HCT116 (cell line): ENCODE measurements at regions not wholly inside any gene's neighbourhood (a gene's known extent, or its start where the extent isn't known, plus 50 kb on each side); places are given as distances from the start of the nearest gene placed in this dataset.

Experiments
- ATAC-seq: fragments of 200-7000 bp; cut with Tn5 transposase; 2 replicates; pipeline ENCODE4 v1.9.1; 2020; ENCODE audit warnings: mild to moderate bottlenecking, moderate library complexity
- BruUV-seq: library from RNA; stranded (reverse); fragments of 400-500 nt; replicated peaks from 2 replicates; lab custom pipeline; 2021; lab: Mats Ljungman, UMichigan
- CTCF ChIA-PET: fragments of 300-600 bp; sonication (Branson Sonifier 250); formaldehyde crosslinking; loops from one replicate; lab custom pipeline; 2021; ENCODE audit warnings: antibody characterized with exemption; lab: Charles Lee
- POLR2A ChIA-PET: fragments of 300-600, 350-600 bp; sonication (Branson Sonifier 250); formaldehyde crosslinking; loops from one replicate; lab custom pipeline; 2021; ENCODE audit warnings: antibody characterized with exemption; lab: Charles Lee
- RAD21 ChIA-PET, 2 experiments: fragments of 300-600 bp; sonication (Branson Sonifier 250); formaldehyde crosslinking; loops; one replicate each; lab custom pipeline; 2023; ENCODE audit warnings: low total read pairs in 2 of 2; ENCODE audit not compliant: uncharacterized antibody in 2 of 2, unreplicated experiment in 2 of 2, low non-redundant PET in 1 of 2; lab: Charles Lee
- DNase-seq: peaks from one replicate; pipeline ENCODE4 v3.0.0-alpha.2; 2010; ENCODE audit warnings: low read depth, low spot score
- H2AFZ ChIP-seq: fragments of 200-600 bp; shearing (Covaris generic), sonication (generic); 2 replicates; pipeline ENCODE4 v1.6.1; 2017; ENCODE audit warnings: low read depth, mixed run types, mixed read lengths, antibody characterized with exemption, low read length; ENCODE audit not compliant: poor library complexity, severe bottlenecking
- H3K27ac ChIP-seq: 2 replicates; pipeline ENCODE4 v1.5.1; 2012; ENCODE audit warnings: low read depth, low read length
- H3K27me3 ChIP-seq: fragments of 200-600 bp; sonication (generic); 2 replicates; pipeline ENCODE4 v1.6.1; 2016; ENCODE audit warnings: mixed run types, low read length, mixed read lengths; ENCODE audit not compliant: insufficient read depth
- H3K36me3 ChIP-seq, 2 experiments: fragments of 200-500 bp in 1 of 2; fragments of 200-600 bp in 1 of 2; sonication (Bioruptor generic) in 1 of 2; sonication (generic) in 1 of 2; 2 replicates each; pipeline versions ENCODE4 v1.5.1 to v1.6.1; 2014 to 2016; ENCODE audit warnings: low read length in 2 of 2, inconsistent platforms in 1 of 2, mixed read lengths in 1 of 2, mixed run types in 1 of 2; ENCODE audit not compliant: insufficient read depth in 2 of 2, control insufficient read depth in 1 of 2
- H3K4me1 ChIP-seq, 2 experiments: fragments of 200-600 bp in 1 of 2; sonication (generic) in 1 of 2; 2 replicates each; pipeline versions ENCODE4 v1.5.1 to v1.6.1; 2012 to 2017; ENCODE audit warnings: low read length in 2 of 2, inconsistent platforms in 1 of 2, mild to moderate bottlenecking in 1 of 2, mixed read lengths in 1 of 2, mixed run types in 1 of 2, moderate library complexity in 1 of 2; ENCODE audit not compliant: insufficient read depth in 2 of 2, control insufficient read depth in 1 of 2
- H3K4me2 ChIP-seq: fragments of 200-600 bp; sonication (generic); 2 replicates; pipeline ENCODE4 v1.6.1; 2017; ENCODE audit warnings: mixed run types, low read length, mixed read lengths
- H3K4me3 ChIP-seq, 2 experiments: fragments of 200-600 bp in 1 of 2; sonication (generic) in 1 of 2; replicated peaks in 1 of 2; 2 replicates each; pipeline ENCODE4 v1.5.1; 2011 to 2016; ENCODE audit warnings: low read length in 2 of 2, control low read depth in 1 of 2, low read depth in 1 of 2, mild to moderate bottlenecking in 1 of 2, mixed read lengths in 1 of 2, mixed run types in 1 of 2
- H3K79me2 ChIP-seq: fragments of 200-600 bp; sonication (generic); 2 replicates; pipeline ENCODE4 v1.6.1; 2017; ENCODE audit warnings: mild to moderate bottlenecking, mixed run types, low read length, moderate library complexity, mixed read lengths; ENCODE audit not compliant: insufficient read depth
- H3K9ac ChIP-seq: fragments of 200-600 bp; sonication (generic); 2 replicates; pipeline ENCODE4 v1.6.1; 2016; ENCODE audit warnings: low read length, mixed read lengths
- H3K9me2 ChIP-seq: fragments of 200-600 bp; sonication (generic), shearing (Covaris generic); 2 replicates; pipeline ENCODE4 v1.6.1; 2017; ENCODE audit warnings: mixed run types, mild to moderate bottlenecking, moderate library complexity; ENCODE audit not compliant: insufficient read depth
- H3K9me3 ChIP-seq, 2 experiments: fragments of 200-500 bp in 1 of 2; fragments of 200-600 bp in 1 of 2; sonication (Bioruptor generic) in 1 of 2; sonication (generic) in 1 of 2; 2 replicates each; pipeline ENCODE4 v1.6.1; 2014 to 2017; ENCODE audit warnings: low read length in 2 of 2, mixed read lengths in 2 of 2, inconsistent platforms in 1 of 2, low read depth in 1 of 2, mild to moderate bottlenecking in 1 of 2, mixed run types in 1 of 2, moderate library complexity in 1 of 2; ENCODE audit not compliant: control insufficient read depth in 1 of 2, insufficient read depth in 1 of 2
- H4K20me1 ChIP-seq: fragments of 200-600 bp; sonication (generic), shearing (Covaris generic); 2 replicates; pipeline ENCODE4 v1.6.1; 2017; ENCODE audit warnings: mixed run types, mild to moderate bottlenecking, moderate library complexity; ENCODE audit not compliant: insufficient read depth
- CEBPB ChIP-seq: IDR thresholded peaks from 2 replicates; pipeline ENCODE4 v1.6.1; 2012; ENCODE audit warnings: low read depth
- ELF1 ChIP-seq: IDR thresholded peaks from 2 replicates; pipeline ENCODE4 v1.6.1; 2012; ENCODE audit warnings: low read depth, borderline replicate concordance
- EZH2 ChIP-seq: fragments of 200-600 bp; sonication (generic); IDR thresholded peaks from 2 replicates; pipeline ENCODE4 v1.6.1; 2017; ENCODE audit warnings: antibody characterized with exemption, mixed run types
- EZH2phosphoT487 ChIP-seq: fragments of 200-600 bp; IDR thresholded peaks from 2 replicates; pipeline ENCODE4 v1.6.1; 2018; ENCODE audit warnings: antibody characterized with exemption, borderline replicate concordance
- FOSL1 ChIP-seq: IDR thresholded peaks from 2 replicates; pipeline ENCODE4 v1.6.1; 2012; ENCODE audit warnings: low read depth
- JUND ChIP-seq: IDR thresholded peaks from 2 replicates; pipeline ENCODE4 v1.6.1; 2012
- MAX ChIP-seq: IDR thresholded peaks from 2 replicates; pipeline ENCODE4 v1.6.1; 2012
- POLR2A ChIP-seq: IDR thresholded peaks from 2 replicates; pipeline ENCODE4 v1.7.0; 2011; ENCODE audit warnings: borderline replicate concordance; ENCODE audit not compliant: insufficient read depth, insufficient read length; ENCODE audit errors: extremely low read depth
- POLR2AphosphoS5 ChIP-seq: IDR thresholded peaks from 2 replicates; pipeline ENCODE4 v1.6.1; 2011; ENCODE audit warnings: mild to moderate bottlenecking, low read depth, low read length, moderate library complexity
- RAD21 ChIP-seq: IDR thresholded peaks from 2 replicates; pipeline ENCODE4 v1.6.1; 2012; ENCODE audit warnings: low read depth, mild to moderate bottlenecking
- REST ChIP-seq: IDR thresholded peaks from 2 replicates; pipeline ENCODE4 v1.6.1; 2012; ENCODE audit warnings: low read depth
- SIN3A ChIP-seq: IDR thresholded peaks from 2 replicates; pipeline ENCODE4 v1.6.1; 2012; ENCODE audit warnings: low read depth
- SP1 ChIP-seq: IDR thresholded peaks from 2 replicates; pipeline ENCODE4 v1.6.1; 2012; ENCODE audit warnings: low read depth
- SRF ChIP-seq: IDR thresholded peaks from 2 replicates; pipeline ENCODE4 v1.6.1; 2012; ENCODE audit warnings: low read depth
- TCF7L2 ChIP-seq: IDR thresholded peaks from 2 replicates; pipeline ENCODE4 v1.7.0; 2011; ENCODE audit warnings: borderline replicate concordance, inconsistent platforms; ENCODE audit not compliant: insufficient read depth, insufficient read length; ENCODE audit errors: extremely low read depth
- YY1 ChIP-seq: IDR thresholded peaks from 2 replicates; pipeline ENCODE4 v1.6.1; 2011; ENCODE audit warnings: low read length, low read depth, moderate library complexity, mild to moderate bottlenecking; ENCODE audit not compliant: insufficient replicate concordance; ENCODE audit errors: extremely low read depth
- ZBTB33 ChIP-seq: IDR thresholded peaks from 2 replicates; pipeline ENCODE4 v1.6.1; 2011; ENCODE audit warnings: mild to moderate bottlenecking, low read length, moderate library complexity; ENCODE audit not compliant: insufficient replicate concordance; ENCODE audit errors: extremely low read depth
- ZFX ChIP-seq: fragments of 450-650 bp; IDR thresholded peaks from 2 replicates; pipeline ENCODE4 v1.6.1; 2017
- intact Hi-C: fragments of 100-400 bp; cut with micrococcal nuclease; formaldehyde crosslinking; loops from 2 replicates; pipeline ENCODE4 v1.10.0; 2022
- TF ChIP-seq, protein P1 (sequence below), 3 experiments: fragments of 200-600 bp in 1 of 3; sonication (generic) in 1 of 3; IDR thresholded peaks in 2 of 3; conservative IDR thresholded peaks in 1 of 3; 2 replicates each; pipeline ENCODE4 v1.5.1; 2012 to 2017; ENCODE audit warnings: low read depth in 2 of 3, low read length in 2 of 3, antibody characterized with exemption in 1 of 3, borderline replicate concordance in 1 of 3, control low read depth in 1 of 3, mild to moderate bottlenecking in 1 of 3, mixed read lengths in 1 of 3, mixed run types in 1 of 3, moderate library complexity in 1 of 3; ENCODE audit not compliant: insufficient read depth in 1 of 3

- ChIA-PET RAD21 (interaction anchor here (0.6 to 2.0 kb wide), 4 partner anchors 111 to 273 kb away, joined by 3 to 8 read pairs (median 4); partner anchors contain the start of gene KLF13 (in 1 of the 2)), POLR2A (interaction anchor here (0.6 to 1.2 kb wide), 2 partner anchors 125 to 219 kb away, joined by 3 read pairs; no protein-coding TSS in a partner anchor), CTCF (interaction anchor here (1.0 to 3.4 kb wide), 3 partner anchors 108 to 272 kb away, joined by 5 to 30 read pairs (median 11); no protein-coding TSS in a partner anchor)
- Histone ChIP-seq H3K9me2 (no peaks in the 10 kb centered on the region), H3K4me3 (peak overlapping the region; percentile 51 to 63), H3K4me2 (peak overlapping the region; percentile 87), H4K20me1 (no peaks in the 10 kb centered on the region), H3K9ac (peak overlapping the region; percentile 57), H3K4me1 (peaks cover 9 to 19% of the 10 kb centered on the region in 2 experiments; a peak in 3 of 4 replicates), H2AFZ (no peak overlapping the region), H3K27ac (peak overlapping the region; percentile 92), H3K79me2 (no peaks in the 10 kb centered on the region), H3K27me3 (no peaks in the 10 kb centered on the region), H3K9me3 (no peaks in the 10 kb centered on the region), H3K36me3 (no peaks in the 10 kb centered on the region)
- intact Hi-C loops: loop anchor here (1.0 to 10.0 kb wide), 3 partner anchors 111 to 273 kb away; partner anchors contain the start of gene KLF13
- no TSS peak for BruUV-seq
- ATAC-seq (peak; percentile 89), DNase-seq (no peak)
- TF ChIP-seq YY1 (no peak), ELF1 (no peak), POLR2AphosphoS5 (peak; percentile 62; the same call in 1 of the 2 replicates), SRF (no peak), TCF7L2 (peak; percentile 49), SP1 (peak; percentile 39; the same call in 1 of the 2 replicates), ZBTB33 (no peak), RAD21 (peak; percentile 63), REST (no peak), JUND (no peak), EZH2 (no peak), SIN3A (no peak), ZFX (peak; percentile 85), CEBPB (no peak), MAX (no peak), POLR2A (no peak), EZH2phosphoT487 (no peak), FOSL1 (no peak)
- TF ChIP-seq, protein P1, sequence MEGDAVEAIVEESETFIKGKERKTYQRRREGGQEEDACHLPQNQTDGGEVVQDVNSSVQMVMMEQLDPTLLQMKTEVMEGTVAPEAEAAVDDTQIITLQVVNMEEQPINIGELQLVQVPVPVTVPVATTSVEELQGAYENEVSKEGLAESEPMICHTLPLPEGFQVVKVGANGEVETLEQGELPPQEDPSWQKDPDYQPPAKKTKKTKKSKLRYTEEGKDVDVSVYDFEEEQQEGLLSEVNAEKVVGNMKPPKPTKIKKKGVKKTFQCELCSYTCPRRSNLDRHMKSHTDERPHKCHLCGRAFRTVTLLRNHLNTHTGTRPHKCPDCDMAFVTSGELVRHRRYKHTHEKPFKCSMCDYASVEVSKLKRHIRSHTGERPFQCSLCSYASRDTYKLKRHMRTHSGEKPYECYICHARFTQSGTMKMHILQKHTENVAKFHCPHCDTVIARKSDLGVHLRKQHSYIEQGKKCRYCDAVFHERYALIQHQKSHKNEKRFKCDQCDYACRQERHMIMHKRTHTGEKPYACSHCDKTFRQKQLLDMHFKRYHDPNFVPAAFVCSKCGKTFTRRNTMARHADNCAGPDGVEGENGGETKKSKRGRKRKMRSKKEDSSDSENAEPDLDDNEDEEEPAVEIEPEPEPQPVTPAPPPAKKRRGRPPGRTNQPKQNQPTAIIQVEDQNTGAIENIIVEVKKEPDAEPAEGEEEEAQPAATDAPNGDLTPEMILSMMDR (IDR thresholded peaks at IDR 0.05 in 2 of 3, conservative IDR thresholded peaks at IDR 0.05 in 1 of 3; ENCODE audit: borderline replicate concordance in 1 of 3, insufficient read depth in 1 of 3, low read depth in 2 of 3, low read length in 2 of 3): peak; percentile 62 to 82 (median 76)
Observed at GRCh38 chr15:31215490-31216214, 111.0 kb upstream of the KLF13 start.
